SH-SY5Y (cell line): ENCODE measurements at regions not wholly inside any gene's neighbourhood (a gene's known extent, or its start where the extent isn't known, plus 50 kb on each side); places are given as distances from the start of the nearest gene placed in this dataset.

Experiments used
- GATA2 ChIP-seq: IDR thresholded peaks from 2 replicates; pipeline ENCODE4 v1.6.1; 2011; ENCODE audit warnings: mild to moderate bottlenecking, low read depth, low read length
- GATA3 ChIP-seq: IDR thresholded peaks from 2 replicates; pipeline ENCODE4 v1.6.1; 2011; ENCODE audit warnings: low read depth, mild to moderate bottlenecking, low read length, moderate library complexity

- TF ChIP-seq GATA2 (no peak), GATA3 (no peak)
These were observed 112.8 kb downstream of the PPP1R3A start for GRCh38 chr7:113805976-113806375.
